ENCODE measurements at regions not wholly inside any gene's neighbourhood (a gene's known extent, or its start where the extent isn't known, plus 50 kb on each side); places are given as distances from the start of the nearest gene placed in this dataset.
A peak's percentile ranks its signal among the peaks of the same experiment; 100 is the strongest.
"Not testable (repeated sequence)": the region's sequence is repeated elsewhere in the genome, so short reads cannot be mapped to it uniquely, and the experiment has no call there.

DNA sequence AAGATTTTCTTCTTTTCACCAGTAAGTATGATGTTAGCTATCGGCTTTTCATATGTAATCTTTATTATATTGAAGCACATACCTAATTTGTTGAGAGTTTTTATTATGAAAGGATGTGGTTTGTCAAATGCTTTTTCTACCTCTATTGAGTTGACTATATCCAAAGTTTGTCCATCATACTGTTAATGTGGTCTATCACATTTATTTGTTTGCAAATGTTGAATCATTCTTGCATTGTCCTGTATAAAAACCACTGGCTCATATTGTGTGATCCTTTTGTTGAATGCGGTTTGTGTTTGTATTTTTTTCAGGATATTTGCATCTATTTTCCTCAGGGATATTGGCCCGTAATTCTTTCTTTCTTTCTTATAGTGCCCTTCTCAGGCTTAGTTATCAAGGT lies 675.5 kb downstream of the NUP35 start:
- no peak for DNase-seq (ENCODE audit: low spot score)

- DNase-seq (ENCODE audit: low spot score), result no peak
Measured at GRCh38 chr2:183803596-183803995, 679.4 kb downstream of the NUP35 start.

- no peak for DNase-seq (ENCODE audit: low spot score)
Measured at GRCh38 chr2:183807870-183808269, 683.6 kb downstream of the NUP35 start.

DNA sequence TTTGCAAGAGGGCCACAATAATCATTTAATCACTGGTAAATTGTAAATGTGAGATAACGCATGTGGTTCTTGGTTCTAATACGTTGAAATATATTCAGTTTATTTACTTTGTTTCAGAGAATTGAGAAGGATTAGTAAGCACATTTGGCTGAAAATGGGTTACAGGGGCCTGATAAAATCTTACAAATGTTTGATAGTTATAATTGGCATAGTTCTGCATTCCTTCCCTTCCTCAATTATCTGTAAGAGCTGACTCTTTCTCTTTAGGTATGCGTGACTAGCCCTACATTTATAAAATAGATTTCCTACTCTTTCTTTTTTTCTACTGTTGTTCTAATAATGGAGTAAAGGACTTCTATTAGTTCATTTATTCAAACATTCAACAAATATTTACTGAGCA lies 685.2 kb downstream of the NUP35 start:
- DNase-seq (ENCODE audit: low spot score), result no peak

- DNase-seq (ENCODE audit: low spot score), result no peak
Measured at GRCh38 chr2:183811281-183811680, 687.0 kb downstream of the NUP35 start.

GRCh38 chr2:183812091-183812490 lies 687.8 kb downstream of the NUP35 start:
- no peak for DNase-seq (ENCODE audit: low spot score)

DNA sequence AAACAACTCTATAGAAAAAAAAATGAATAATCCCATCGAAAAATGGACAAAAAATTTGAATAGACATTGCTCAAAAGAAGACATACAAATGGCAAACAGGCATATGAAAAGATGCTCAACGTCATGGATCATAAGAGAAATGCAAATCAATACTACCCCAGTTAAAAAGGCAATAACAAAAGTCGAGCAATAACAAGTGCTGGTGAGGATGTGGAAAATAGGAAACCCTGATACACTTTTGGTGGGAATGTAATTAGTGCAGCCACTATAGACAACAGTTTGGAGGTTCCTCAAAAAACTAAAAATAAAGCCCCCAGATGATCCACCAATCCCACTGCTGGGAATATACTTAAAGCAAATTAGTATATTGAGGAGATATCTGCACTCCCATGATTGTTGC lies 701.5 kb downstream of the NUP35 start:
- DNase-seq (ENCODE audit: low spot score), result no peak

- DNase-seq (ENCODE audit: low spot score), result no peak
Measured at GRCh38 chr2:183829931-183830330, 705.7 kb downstream of the NUP35 start.

DNA sequence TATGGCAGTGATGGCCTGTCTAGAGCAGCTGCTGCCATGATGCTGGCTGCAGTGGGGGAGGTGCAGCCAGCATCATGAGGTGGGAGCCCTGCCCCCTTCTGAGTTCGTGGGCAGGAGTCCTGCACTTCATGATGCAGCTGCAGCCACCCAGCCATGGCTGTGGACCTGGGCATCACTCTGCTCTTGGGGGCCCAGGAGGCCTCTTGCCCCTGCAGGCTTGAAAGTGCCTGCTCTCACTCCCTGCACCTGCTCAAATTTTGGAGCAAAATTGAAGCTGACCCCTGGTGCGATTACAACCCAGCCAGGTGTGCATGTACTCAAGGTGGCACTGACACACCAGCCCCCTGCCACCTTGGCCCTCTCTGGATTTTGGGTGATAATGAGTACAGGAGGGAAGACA lies 712.9 kb downstream of the NUP35 start:
- no peak for DNase-seq (ENCODE audit: low spot score)

DNA sequence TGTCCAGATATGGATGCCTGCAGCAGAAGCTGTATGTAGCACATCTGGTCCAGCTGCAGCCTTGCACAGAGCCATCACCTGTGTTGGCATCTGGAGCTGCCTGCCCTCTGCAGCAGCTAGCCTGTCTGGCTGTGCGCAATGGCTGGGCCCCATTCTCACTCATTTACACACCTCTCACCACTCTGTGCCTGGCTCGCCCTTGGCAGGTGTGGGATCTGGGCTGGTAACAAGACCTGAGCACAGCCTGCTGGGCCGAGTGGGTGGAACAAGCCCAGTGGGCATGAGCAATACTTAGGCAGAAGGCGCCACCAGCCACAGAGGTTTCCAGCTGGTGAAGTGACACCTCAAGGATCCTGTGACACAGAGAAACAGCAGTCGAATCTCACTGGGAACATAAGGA lies 714.1 kb downstream of the NUP35 start:
- DNase-seq (ENCODE audit: low spot score), result no peak

GRCh38 chr2:183840061-183840584 lies 715.9 kb downstream of the NUP35 start:
- DNase-seq (ENCODE audit: low spot score), result no peak

GRCh38 chr2:183849826-183850225 lies 725.6 kb downstream of the NUP35 start:
- not testable (repeated sequence) for DNase-seq (ENCODE audit: low spot score)

DNA sequence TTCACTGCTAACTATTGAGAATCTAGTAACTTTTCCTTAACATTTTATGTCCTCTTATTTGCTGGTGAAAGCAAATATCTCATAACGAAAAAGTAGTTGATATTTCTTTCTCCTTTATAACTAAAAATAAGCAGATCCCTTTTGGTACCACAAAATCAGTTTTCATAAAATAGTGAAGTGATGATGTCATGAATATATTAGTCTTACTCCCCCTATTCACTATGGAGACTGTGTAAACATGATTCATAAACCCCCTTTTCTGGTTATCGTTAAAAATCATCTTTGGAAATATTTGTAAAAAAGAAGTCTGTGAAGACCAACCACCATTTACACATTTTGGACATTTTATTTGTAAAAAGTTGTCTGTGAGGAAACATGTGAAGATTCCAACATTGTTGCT lies 734.9 kb downstream of the NUP35 start:
- DNase-seq (ENCODE audit: low spot score), result no peak

GRCh38 chr2:183866666-183867065 lies 731.7 kb upstream of the ZNF804A start:
- DNase-seq (ENCODE audit: low spot score), result no peak

GRCh38 chr2:183867206-183867605 lies 731.1 kb upstream of the ZNF804A start:
- DNase-seq (ENCODE audit: low spot score), result no peak

DNA sequence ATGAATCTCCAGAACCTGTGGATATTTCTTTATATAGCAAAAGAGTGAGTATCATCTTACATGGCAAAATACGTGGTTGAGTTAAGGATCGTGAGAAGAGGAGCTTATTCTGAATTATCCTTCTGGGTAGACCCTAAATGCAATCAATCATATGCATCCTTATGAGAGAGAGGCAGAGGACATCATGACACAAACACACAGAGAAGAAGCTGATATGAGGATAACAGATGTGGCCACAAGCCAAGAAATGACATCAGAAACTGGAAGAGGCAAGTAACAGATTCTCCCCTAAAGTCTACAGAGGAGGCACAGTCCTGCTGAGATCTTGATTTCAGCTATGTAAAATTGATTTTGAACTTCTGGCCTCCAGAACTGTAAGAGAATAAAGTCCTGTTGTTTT lies 730.2 kb upstream of the ZNF804A start:
- DNase-seq (ENCODE audit: low spot score), result no peak

GRCh38 chr2:183868707-183869106 lies 729.6 kb upstream of the ZNF804A start:
- no peak for DNase-seq (ENCODE audit: low spot score)

- no peak for DNase-seq (ENCODE audit: low spot score)
Measured at GRCh38 chr2:183872131-183872530, 726.2 kb upstream of the ZNF804A start.

DNA sequence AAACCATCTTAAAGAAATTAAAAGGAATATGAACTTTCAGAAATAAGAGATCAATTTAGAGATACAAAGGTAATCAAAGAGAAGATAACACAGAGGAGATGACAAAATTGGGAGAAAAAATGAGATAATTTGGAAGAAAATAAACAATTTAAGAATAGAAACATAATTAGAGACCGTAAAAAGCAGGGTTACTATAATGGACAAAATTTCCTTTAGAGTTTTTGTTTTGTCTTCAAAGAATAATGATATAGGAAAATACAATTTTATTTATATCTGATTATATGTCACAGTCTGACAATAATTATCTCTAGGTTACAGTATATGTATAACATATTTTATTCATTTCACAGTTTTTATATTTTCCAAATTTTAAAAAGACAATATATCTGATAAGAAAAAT lies 716.4 kb upstream of the ZNF804A start:
- no peak for DNase-seq (ENCODE audit: low spot score)

- DNase-seq (ENCODE audit: low spot score), result no peak
Measured at GRCh38 chr2:183892315-183892941, 705.9 kb upstream of the ZNF804A start.

- no peak for DNase-seq (ENCODE audit: low spot score)
Measured at GRCh38 chr2:183898641-183899040, 699.7 kb upstream of the ZNF804A start.

- DNase-seq (ENCODE audit: low spot score), result no peak
Measured at GRCh38 chr2:183901931-183902330, 696.4 kb upstream of the ZNF804A start.

DNA sequence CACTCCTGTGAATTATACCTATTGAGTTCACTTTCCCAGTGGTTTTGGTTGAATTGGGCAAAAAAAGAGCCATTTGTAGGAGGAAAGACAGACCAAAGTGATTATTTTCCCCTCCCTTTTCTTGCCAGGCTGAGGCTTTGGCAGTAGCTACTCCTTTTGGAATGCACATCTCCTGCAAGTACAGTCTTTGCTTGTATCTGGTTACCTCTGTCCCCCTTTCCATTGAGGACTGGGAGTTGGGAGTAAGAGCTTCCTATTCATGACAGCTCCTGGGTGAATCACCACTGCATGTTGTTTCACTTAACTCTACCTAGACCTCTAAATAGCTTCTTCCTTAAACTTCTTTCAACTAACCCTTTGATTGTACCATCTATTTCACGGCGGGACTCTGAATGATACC lies 695.3 kb upstream of the ZNF804A start:
- peak; percentile 8 for DNase-seq (ENCODE audit: low spot score)

DNA sequence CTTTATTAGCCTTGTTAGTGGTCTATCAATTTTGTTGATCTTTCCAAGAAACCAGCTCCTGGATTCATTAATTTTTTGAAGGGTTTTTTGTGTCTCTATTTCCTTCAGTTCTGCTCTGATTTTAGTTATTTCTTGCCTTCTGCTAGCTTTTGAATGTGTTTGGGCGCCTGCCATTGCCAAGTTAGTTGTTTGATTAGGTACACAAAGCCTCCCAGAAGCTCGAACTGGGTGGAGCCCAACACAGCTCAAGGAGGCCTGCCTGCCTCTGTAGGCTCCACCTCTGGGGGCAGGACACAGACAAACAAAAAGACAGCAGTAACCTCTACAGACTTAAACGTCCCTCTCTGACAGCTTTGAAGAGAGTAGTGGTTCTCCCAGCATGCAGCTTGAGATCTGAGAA lies 682.3 kb upstream of the ZNF804A start:
- not testable (repeated sequence) for DNase-seq (ENCODE audit: low spot score)

Data from iPS-NIHi11 (cell line).